HG03108 (cell line): ENCODE measurements at regions not wholly inside any gene's neighbourhood (a gene's known extent, or its start where the extent isn't known, plus 50 kb on each side); places are given as distances from the start of the nearest gene placed in this dataset.
"Not testable (repeated sequence)": the region's sequence is repeated elsewhere in the genome, so short reads cannot be mapped to it uniquely, and the experiment has no call there.

ENCODE experiments used
- ATAC-seq: cut with Tn5 transposase; IDR thresholded peaks from one replicate; pipeline ENCODE4 v1.9.1; 2021; ENCODE audit warnings: moderate library complexity; ENCODE audit not compliant: unreplicated experiment

GRCh38 chr4:106604319-106605051, 235.9 kb upstream of the GIMD1 start:
- ATAC-seq, result no peak

DNA sequence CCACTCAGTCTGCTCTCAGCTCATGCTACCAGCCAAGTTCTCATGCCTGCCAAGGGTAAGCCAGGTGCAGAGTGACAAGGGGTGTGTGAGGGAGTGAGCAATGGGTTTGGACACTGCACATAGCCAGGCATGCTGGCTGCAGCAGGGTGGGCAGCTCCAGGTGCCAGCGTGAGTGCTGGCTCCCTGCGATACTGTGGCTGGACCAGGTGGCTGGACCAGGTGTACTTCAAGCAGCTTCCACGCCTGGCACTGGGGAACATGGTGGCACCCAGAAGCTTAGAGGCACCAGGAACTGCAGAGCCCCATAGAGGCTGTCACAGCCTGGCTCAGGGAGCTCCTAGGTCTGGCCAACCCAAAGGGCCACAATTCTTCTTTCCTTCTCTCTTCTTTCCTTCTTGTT, 234.9 kb upstream of the GIMD1 start:
- ATAC-seq, result no peak

- no peak for ATAC-seq
Measured at GRCh38 chr4:106602711-106603110, 234.1 kb upstream of the GIMD1 start.

DNA sequence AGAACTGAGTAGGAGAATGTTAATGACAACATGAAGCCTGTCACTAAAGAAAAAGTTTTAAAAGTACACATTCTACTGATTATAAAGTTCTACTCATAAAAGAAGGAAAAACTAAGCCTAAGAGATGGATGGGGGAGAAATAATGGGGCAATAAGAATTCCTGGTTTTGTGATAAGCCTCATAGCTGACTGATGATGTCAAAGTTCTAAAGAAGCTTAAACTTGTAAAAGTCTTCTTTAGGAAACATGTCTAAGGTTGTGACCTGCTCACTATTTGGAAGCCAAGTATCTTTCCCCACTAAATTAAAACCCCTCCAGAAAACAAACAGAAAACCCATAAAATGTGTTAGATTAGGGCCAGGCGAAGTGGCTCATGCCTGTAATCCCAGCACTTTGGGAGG, 232.9 kb upstream of the GIMD1 start:
- no peak for ATAC-seq

- ATAC-seq, result no peak
Measured at GRCh38 chr4:106595906-106596305, 227.3 kb upstream of the GIMD1 start.

GRCh38 chr4:106594291-106594952, 225.8 kb upstream of the GIMD1 start:
- no peak for ATAC-seq

DNA sequence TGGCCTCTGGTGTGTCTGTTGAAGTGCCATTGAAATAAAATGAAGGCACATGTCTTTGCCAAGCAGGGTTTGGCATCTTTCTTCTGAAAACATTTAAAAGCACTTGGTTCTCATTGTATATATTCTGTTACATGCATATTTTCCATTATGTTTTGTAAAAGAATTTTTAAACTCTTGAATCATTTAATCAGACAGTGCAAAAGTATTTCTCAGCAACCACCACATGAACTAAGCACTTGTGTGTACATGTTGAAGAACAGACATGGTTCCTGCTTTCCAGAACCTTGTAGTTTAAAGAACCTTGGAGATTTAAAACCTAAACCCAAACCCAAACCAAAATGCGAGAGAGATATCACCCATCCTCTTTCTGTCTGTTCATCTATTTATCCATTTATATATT, 220.3 kb upstream of the GIMD1 start:
- no peak for ATAC-seq

DNA sequence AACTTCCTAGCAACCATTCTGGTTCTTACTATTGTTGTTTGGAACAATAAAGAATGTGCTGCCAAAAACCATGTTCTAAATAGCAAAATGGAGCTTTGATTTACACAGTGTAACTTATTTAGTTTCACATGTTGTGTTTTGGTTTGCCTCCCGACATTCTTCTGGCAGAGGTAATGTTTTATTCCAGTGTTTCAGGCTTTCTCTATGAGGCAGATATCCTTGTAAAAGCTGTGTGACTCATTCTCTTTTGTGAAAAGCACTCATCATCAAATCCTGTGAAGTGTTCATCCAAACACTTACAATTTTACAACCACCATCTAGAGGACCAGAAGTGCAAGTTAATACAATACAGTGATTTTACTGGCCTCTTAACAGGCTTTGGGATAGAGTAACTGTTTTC, 219.0 kb upstream of the GIMD1 start:
- no peak for ATAC-seq

- no peak for ATAC-seq
Measured at GRCh38 chr4:106585915-106586349, 217.4 kb upstream of the GIMD1 start.

- no peak for ATAC-seq
Measured at GRCh38 chr4:106584337-106584989, 215.9 kb upstream of the GIMD1 start.

DNA sequence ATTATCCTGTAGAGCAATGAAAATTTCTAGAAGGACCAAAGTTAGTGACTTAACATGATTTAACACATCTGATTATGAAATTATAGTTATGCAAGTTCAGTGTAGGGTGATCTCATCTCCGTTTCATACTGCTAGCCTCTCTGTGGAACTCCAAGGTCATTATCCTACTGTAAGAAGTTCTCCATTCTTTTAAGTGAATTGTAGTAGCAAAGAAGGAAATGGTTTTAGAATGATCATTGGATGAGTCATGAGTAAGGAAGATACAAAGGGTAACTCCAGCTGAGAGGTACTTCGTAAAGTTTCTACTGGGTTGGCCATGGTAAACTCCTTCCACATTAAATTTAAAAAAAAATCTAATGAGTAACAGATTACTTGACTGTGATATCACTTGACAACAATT, 215.0 kb upstream of the GIMD1 start:
- no peak for ATAC-seq

GRCh38 chr4:106583108-106583507, 214.5 kb upstream of the GIMD1 start:
- no peak for ATAC-seq

GRCh38 chr4:106582103-106582502, 213.5 kb upstream of the GIMD1 start:
- ATAC-seq, result no peak

GRCh38 chr4:106579236-106579635, 210.7 kb upstream of the GIMD1 start:
- no peak for ATAC-seq

DNA sequence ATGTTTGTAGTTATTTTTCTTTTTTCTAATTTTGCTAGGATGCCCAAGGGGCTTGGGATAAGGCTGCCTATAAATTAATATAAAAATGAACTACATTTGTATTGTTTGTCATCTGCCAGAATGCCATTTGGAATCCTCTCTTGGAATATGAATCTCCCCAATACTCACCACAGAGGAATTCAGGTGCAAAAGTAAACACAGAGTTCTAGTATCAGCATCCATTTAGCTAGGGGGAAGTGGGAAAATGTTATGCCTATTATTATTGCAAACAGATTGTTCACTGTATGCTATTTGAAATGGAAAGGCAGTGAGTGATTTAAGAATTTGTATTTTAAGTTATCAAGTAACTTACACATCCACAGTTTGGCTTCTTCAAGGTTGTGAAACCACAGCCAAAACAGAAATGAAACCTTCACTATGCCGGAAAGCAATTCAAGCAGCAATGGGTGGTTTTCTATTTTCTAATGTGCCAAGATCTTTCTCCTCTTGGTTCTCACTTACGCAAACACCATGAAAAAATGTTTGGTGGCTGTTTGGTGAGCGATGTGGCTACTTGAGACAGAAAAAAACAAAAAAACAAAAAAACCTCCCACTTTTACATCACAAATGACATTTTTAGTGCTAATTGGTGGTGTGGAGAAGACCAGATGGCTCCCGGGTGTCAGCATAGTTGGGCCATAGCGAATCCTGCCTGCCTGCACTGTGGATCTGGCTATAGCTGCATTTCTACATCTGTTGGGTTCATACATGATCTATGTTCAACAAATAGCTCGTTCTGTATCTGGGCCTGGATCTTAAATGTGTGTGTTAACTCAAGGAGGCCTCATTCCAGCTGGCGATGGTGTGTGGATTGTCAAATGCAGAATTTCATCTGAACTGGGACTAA, 200.8 kb upstream of the GIMD1 start:
- ATAC-seq, result no peak

GRCh38 chr4:106565727-106566126, 197.1 kb upstream of the GIMD1 start:
- ATAC-seq, result no peak

- not testable (repeated sequence) for ATAC-seq
Measured at GRCh38 chr4:106563637-106564036, 195.1 kb upstream of the GIMD1 start.

DNA sequence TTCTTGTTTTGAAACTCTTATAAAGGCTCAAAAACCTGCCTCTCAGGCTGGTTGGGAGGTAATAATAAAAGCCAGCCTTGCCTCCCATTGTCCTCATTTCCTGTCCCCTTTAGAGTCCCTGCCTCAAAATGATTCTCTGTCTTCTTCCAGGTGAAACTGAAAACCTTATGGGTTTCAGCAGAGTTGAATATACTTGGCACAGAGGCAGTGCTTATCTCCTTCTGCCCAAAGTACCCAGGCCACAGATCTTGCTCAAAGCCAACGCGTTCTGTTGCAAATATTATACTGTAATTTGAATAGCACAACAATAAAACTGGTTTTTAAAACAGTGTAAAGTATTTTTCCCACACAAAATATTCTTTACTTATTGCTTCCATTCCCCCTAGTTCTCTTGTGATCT, 183.1 kb upstream of the GIMD1 start:
- no peak for ATAC-seq

DNA sequence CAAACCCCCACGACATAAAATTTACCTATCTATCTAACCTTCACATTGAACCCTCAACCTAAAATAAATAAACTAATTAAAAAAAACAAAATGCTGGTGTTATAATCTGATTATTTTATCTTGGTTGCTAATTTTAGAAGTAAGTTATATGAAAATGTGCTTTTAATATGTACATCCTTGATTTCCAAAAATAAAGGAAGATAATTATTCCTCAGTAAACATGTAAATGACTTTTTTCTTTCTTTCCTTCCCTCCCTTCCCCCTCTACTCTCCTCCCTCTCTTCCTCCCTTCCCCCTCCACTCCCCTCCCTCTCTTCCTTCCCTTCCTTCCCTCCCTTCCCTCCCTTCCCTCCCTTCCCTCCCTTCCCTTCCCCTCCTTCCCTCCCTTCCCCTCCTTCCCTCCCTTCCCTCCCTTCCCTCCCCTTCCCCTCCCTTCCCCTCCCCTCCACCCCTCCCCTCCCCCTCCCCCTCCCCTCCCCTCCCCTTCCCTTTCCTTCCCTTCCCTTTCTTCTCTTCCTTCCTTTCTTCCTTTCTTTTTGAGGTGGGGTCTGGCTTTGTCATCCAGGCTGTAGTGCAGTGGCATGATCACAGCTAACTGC, 180.0 kb upstream of the GIMD1 start:
- no peak for ATAC-seq

DNA sequence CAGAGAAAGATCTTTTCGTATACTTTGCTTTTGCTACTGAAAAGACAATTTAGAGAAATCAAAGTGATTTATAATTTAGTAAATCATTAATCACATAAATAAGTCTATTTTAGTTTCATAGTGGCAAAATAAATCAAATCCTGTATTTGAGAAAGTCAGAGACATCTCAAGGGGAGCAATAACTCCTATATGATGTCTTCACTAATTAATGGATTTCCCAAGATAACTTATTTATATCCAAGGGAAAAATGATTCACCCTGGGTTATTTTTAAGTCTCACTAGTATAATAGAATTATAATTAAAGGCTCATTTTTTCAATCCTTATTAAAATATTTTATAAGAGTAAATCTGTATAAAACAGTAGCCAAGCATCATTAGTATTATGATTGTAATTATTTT, 177.8 kb upstream of the GIMD1 start:
- ATAC-seq, result no peak

- not testable (repeated sequence) for ATAC-seq
Measured at GRCh38 chr4:106542609-106543008, 174.0 kb upstream of the GIMD1 start.
